SJSA1 (cell line): ENCODE measurements at regions not wholly inside any gene's neighbourhood (a gene's known extent, or its start where the extent isn't known, plus 50 kb on each side); places are given as distances from the start of the nearest gene placed in this dataset.

Experiments used
- DNase-seq, 2 experiments: peaks; one replicate each; pipeline ENCODE4 v3.0.0-alpha.2; 2015 to 2020; ENCODE audit warnings: low spot score in 2 of 2, low read depth in 1 of 2
- H3K27ac ChIP-seq: fragments of 250-450 bp; sonication (Bioruptor Pico); 2 replicates; pipeline ENCODE4 v1.5.1; 2020; ENCODE audit warnings: mild to moderate bottlenecking, moderate library complexity
- H3K27me3 ChIP-seq: fragments of 250-450 bp; sonication (Bioruptor Pico); replicated peaks from 2 replicates; pipeline ENCODE4 v1.5.1; 2020; ENCODE audit warnings: mild to moderate bottlenecking, moderate library complexity
- H3K36me3 ChIP-seq: fragments of 250-450 bp; sonication (Bioruptor Pico); 2 replicates; pipeline ENCODE4 v1.5.1; 2020; ENCODE audit warnings: mild to moderate bottlenecking
- H3K4me1 ChIP-seq: fragments of 250-450 bp; sonication (Bioruptor Pico); replicated peaks from 2 replicates; pipeline ENCODE4 v1.6.1; 2021; ENCODE audit warnings: mild to moderate bottlenecking
- H3K4me3 ChIP-seq: fragments of 250-450 bp; sonication (Bioruptor Pico); 2 replicates; pipeline ENCODE4 v1.5.1; 2020; ENCODE audit warnings: mild to moderate bottlenecking
- H3K9me3 ChIP-seq: fragments of 250-450 bp; sonication (Bioruptor Pico); replicated peaks from 2 replicates; pipeline ENCODE4 v1.5.1; 2020; ENCODE audit warnings: mild to moderate bottlenecking

- Histone ChIP-seq H3K4me1 (no peaks in the 10 kb centered on the region), H3K27ac (no peak overlapping the region), H3K36me3 (no peaks in the 10 kb centered on the region), H3K9me3 (no peaks in the 10 kb centered on the region), H3K27me3 (no peaks in the 10 kb centered on the region), H3K4me3 (no peak overlapping the region)
- no peak for DNase-seq
These were observed 129.7 kb downstream of the HS3ST1 start for GRCh38 chr4:11299016-11299415.

GRCh38 chr4:11298451-11298850, 130.2 kb downstream of the HS3ST1 start:
- Histone ChIP-seq H3K27me3 (no peaks in the 10 kb centered on the region), H3K27ac (no peak overlapping the region), H3K36me3 (no peaks in the 10 kb centered on the region), H3K4me3 (no peak overlapping the region), H3K9me3 (no peaks in the 10 kb centered on the region), H3K4me1 (no peaks in the 10 kb centered on the region)
- no peak for DNase-seq

GRCh38 chr4:11297627-11298026, 131.1 kb downstream of the HS3ST1 start:
- Histone ChIP-seq H3K27me3 (no peaks in the 10 kb centered on the region), H3K36me3 (no peaks in the 10 kb centered on the region), H3K27ac (no peak overlapping the region), H3K4me1 (no peaks in the 10 kb centered on the region), H3K9me3 (no peaks in the 10 kb centered on the region), H3K4me3 (no peak overlapping the region)
- DNase-seq, result no peak

GRCh38 chr4:11297201-11297600, 131.5 kb downstream of the HS3ST1 start:
- Histone ChIP-seq H3K9me3 (no peaks in the 10 kb centered on the region), H3K4me1 (no peaks in the 10 kb centered on the region), H3K27me3 (no peaks in the 10 kb centered on the region), H3K27ac (no peak overlapping the region), H3K4me3 (no peak overlapping the region), H3K36me3 (no peaks in the 10 kb centered on the region)
- no peak for DNase-seq

GRCh38 chr4:11293866-11294265, 134.8 kb downstream of the HS3ST1 start:
- no peaks in the 10 kb centered on the region for H3K36me3 ChIP-seq
- H3K4me3 ChIP-seq, result no peak overlapping the region
- no peaks in the 10 kb centered on the region for H3K27me3 ChIP-seq
- no peaks in the 10 kb centered on the region for H3K9me3 ChIP-seq
- no peak overlapping the region for H3K27ac ChIP-seq
- H3K4me1 ChIP-seq, result no peaks in the 10 kb centered on the region
- no peak for DNase-seq

GRCh38 chr4:11287055-11287454, 141.6 kb downstream of the HS3ST1 start:
- Histone ChIP-seq H3K27ac (no peak overlapping the region), H3K27me3 (no peaks in the 10 kb centered on the region), H3K36me3 (no peaks in the 10 kb centered on the region), H3K4me3 (no peak overlapping the region), H3K9me3 (peaks cover 2% of the 10 kb centered on the region; the same call in 1 of the 2 replicates), H3K4me1 (no peaks in the 10 kb centered on the region)
- DNase-seq, result no peak

GRCh38 chr4:11286533-11286932, 142.2 kb downstream of the HS3ST1 start:
- Histone ChIP-seq H3K27me3 (no peaks in the 10 kb centered on the region), H3K9me3 (peaks cover 2% of the 10 kb centered on the region; the same call in 1 of the 2 replicates), H3K4me3 (no peak overlapping the region), H3K4me1 (no peaks in the 10 kb centered on the region), H3K27ac (no peak overlapping the region), H3K36me3 (no peaks in the 10 kb centered on the region)
- no peak for DNase-seq

- no peak overlapping the region for H3K4me3 ChIP-seq
- H3K36me3 ChIP-seq, result no peaks in the 10 kb centered on the region
- H3K9me3 ChIP-seq, result peaks cover 2% of the 10 kb centered on the region; the same call in 1 of the 2 replicates
- no peaks in the 10 kb centered on the region for H3K27me3 ChIP-seq
- no peak overlapping the region for H3K27ac ChIP-seq
- no peaks in the 10 kb centered on the region for H3K4me1 ChIP-seq
- DNase-seq, result no peak
These were observed 147.0 kb downstream of the HS3ST1 start for GRCh38 chr4:11281720-11282119.

GRCh38 chr4:11271263-11271662, 157.4 kb downstream of the HS3ST1 start:
- no peak overlapping the region for H3K27ac ChIP-seq
- no peaks in the 10 kb centered on the region for H3K27me3 ChIP-seq
- no peak for DNase-seq
- H3K4me3 ChIP-seq, result no peak overlapping the region
- no peaks in the 10 kb centered on the region for H3K36me3 ChIP-seq
- H3K9me3 ChIP-seq, result no peaks in the 10 kb centered on the region; the same call in 1 of the 2 replicates
- no peaks in the 10 kb centered on the region for H3K4me1 ChIP-seq

- Histone ChIP-seq H3K4me1 (no peaks in the 10 kb centered on the region), H3K36me3 (no peaks in the 10 kb centered on the region), H3K27ac (no peak overlapping the region), H3K4me3 (no peak overlapping the region), H3K9me3 (no peaks in the 10 kb centered on the region; the same call in 1 of the 2 replicates), H3K27me3 (no peaks in the 10 kb centered on the region)
- DNase-seq, result no peak
These were observed 160.5 kb downstream of the HS3ST1 start for GRCh38 chr4:11268149-11268548.

- no peaks in the 10 kb centered on the region for H3K27me3 ChIP-seq
- H3K4me1 ChIP-seq, result no peaks in the 10 kb centered on the region
- DNase-seq, result no peak
- no peak overlapping the region for H3K27ac ChIP-seq
- no peak overlapping the region for H3K4me3 ChIP-seq
- H3K9me3 ChIP-seq, result no peaks in the 10 kb centered on the region; the same call in 1 of the 2 replicates
- no peaks in the 10 kb centered on the region for H3K36me3 ChIP-seq
These were observed 163.9 kb downstream of the HS3ST1 start for GRCh38 chr4:11264841-11265240.

- no peaks in the 10 kb centered on the region for H3K36me3 ChIP-seq
- H3K4me3 ChIP-seq, result no peak overlapping the region
- DNase-seq, result no peak
- H3K9me3 ChIP-seq, result no peaks in the 10 kb centered on the region; the same call in 1 of the 2 replicates
- H3K4me1 ChIP-seq, result no peaks in the 10 kb centered on the region
- no peak overlapping the region for H3K27ac ChIP-seq
- H3K27me3 ChIP-seq, result no peaks in the 10 kb centered on the region
These were observed 164.3 kb downstream of the HS3ST1 start for GRCh38 chr4:11264346-11264745.

- no peak overlapping the region for H3K27ac ChIP-seq
- no peaks in the 10 kb centered on the region for H3K27me3 ChIP-seq
- no peaks in the 10 kb centered on the region for H3K4me1 ChIP-seq
- H3K4me3 ChIP-seq, result no peak overlapping the region
- no peaks in the 10 kb centered on the region for H3K36me3 ChIP-seq
- no peak for DNase-seq
- H3K9me3 ChIP-seq, result no peaks in the 10 kb centered on the region; the same call in 1 of the 2 replicates
These were observed 165.5 kb downstream of the HS3ST1 start for GRCh38 chr4:11263208-11263607.

GRCh38 chr4:11261066-11261850, 167.4 kb downstream of the HS3ST1 start:
- DNase-seq, result no peak
- Histone ChIP-seq H3K4me3 (no peak overlapping the region), H3K36me3 (no peaks in the 10 kb centered on the region), H3K27ac (no peak overlapping the region), H3K9me3 (no peaks in the 10 kb centered on the region; the same call in 1 of the 2 replicates), H3K4me1 (no peaks in the 10 kb centered on the region), H3K27me3 (no peaks in the 10 kb centered on the region)
